NCI-H1694 (cell line): ENCODE measurements at regions not wholly inside any gene's neighbourhood (a gene's known extent, or its start where the extent isn't known, plus 50 kb on each side); places are given as distances from the start of the nearest gene placed in this dataset.

Experiments used
- DNase-seq: peaks from one replicate; lab custom pipeline; 2025; lab: John Stamatoyannopoulos, UW

DNA sequence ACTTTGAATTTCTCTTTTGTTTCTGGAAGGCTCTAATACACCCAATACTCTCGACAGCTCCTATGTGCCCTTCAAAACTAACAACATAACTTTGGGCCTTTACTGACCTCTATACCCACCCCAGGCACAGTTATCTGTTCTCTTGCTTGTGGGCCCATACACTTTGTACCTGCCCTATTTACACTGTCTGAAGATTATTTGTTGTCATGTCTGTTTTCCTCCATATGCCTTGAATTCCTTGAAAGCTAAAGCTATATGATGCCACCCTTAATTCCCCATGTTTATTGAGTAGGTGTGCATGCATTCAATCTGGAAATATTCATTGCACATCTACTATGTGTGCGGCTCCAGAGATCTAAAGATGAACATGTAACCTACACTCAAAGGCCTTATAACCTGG is 267.6 kb downstream of the PLPP3 start:
- no peak for DNase-seq

DNA sequence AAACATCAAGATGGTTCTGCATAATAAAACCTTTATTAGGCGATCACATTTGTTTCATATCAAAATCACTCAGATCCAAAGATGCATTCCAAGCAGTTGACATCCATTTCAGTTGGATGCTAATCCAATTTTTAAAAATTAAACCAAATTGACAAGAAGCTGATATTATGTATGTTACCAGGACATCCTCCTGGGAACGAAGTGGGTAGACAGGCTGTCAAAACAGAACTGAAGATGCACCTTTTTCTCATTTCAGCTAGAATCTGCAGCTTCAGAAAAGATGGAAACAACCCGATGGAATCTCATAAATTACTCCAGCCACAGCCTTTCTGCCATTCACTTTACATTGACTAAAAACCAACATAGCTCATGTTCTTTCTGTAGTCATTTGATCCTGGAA is 268.4 kb downstream of the PLPP3 start:
- DNase-seq = no peak

DNA sequence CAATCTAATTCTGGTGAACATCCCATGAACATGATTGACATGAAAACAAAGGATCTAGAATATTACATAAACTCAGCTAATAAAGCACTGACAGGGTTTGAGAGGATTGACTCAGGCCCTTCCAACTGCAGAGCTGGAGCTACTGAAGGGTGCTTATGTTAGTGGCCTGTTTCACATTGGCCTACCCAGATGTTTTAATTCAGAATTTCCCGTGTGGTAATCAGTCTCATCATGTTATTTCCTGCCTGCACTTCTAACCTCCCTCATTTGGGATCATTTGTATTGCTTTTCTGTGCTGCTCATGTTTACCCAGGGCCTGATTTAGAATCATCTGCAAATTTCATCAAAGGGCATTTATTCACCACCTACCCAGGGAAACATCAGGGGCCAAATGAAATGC is 270.3 kb downstream of the PLPP3 start:
- DNase-seq = no peak

DNA sequence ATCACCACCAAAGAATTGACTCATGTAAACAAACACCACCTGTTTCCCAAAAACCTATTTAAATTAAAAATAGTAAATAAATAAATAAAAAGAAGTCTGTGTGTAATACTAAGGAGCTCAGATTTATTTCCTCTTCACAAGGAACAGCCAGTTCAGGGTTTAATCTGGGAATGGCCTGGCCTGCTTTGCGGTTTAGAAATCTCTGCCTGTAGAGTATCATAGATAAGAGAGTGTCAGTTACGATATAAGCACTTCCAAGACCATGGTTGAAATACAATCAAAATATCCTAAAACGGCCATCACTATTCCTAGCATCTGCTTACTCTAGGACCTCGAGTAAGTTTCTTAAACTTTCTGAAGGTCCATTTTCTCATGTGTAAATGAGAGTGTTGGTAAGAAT is 274.4 kb downstream of the PLPP3 start:
- no peak for DNase-seq

DNA sequence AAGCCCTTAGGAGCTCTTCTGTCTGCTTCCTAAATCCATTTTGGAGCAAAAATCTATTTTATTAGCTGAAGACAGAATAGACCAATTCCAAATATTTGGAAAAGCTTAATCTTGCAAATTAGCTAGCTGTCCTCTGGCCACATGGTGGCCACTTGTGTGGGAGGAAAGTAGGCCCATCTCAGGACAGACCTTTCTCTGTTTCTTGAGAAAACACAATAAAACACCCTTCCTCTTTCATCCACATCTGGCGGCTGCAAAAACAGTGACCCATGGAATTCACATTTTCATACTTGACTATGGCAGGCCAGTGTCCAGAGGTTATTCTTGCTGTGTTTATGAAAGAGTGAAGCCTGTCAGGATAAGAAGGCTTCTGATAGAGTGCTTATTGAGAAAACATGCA is 275.6 kb downstream of the PLPP3 start:
- no peak for DNase-seq

DNA sequence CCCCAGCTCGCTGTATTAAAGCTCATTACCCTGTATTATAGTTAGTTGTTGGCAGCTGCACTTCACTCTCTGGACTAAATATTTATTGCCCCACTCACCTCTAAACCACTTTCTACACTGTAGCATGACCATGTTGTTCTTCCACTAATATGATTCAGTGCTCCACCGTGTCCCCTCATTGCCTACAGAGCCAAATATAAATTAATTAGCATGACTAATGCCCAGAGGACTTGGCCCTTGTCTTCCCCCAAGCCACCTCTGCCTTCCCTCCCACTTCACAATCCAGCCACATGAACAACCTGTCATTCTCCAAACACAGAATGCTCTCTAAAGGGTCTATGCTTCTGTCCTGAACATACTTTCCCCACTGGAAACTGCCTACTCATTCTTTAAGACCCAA is 276.5 kb downstream of the PLPP3 start:
- no peak for DNase-seq

DNA sequence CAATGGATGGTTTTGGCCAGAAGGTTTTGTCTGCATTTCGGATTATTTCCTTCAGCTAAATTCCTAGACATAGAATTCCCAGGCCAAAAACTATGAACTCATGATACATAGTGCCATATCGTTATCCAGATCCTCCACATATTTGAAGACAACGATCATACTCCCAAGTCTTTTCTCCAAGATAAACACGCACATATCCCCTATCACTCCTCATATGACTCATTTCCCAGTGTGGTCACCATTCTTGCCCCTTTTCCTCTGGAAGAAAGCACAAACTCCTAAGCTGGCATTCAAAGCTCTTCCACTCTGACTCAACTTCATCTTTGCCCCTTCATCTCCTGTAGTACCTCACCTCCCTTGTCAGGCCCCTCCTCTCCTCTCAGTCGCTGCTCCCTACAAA is 277.6 kb downstream of the PLPP3 start:
- no peak for DNase-seq

DNA sequence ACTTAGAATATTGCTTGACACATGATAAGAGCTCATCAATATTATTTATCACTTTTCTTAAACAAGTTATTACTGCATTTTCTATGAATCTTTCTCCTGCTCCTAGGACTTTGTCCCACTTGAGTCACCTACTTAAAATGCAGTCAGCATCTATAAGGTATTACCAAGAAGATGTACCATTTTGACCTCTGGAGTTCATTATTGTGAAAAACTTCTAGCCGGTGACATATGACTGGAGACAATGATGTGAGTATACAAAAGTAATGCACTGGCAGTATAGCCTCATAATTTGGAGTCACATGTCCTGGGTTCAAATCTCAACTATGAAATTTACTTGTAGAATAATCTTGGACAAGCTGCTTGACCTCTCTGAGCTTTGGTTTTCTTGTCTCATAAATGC is 278.5 kb downstream of the PLPP3 start:
- DNase-seq = no peak

DNA sequence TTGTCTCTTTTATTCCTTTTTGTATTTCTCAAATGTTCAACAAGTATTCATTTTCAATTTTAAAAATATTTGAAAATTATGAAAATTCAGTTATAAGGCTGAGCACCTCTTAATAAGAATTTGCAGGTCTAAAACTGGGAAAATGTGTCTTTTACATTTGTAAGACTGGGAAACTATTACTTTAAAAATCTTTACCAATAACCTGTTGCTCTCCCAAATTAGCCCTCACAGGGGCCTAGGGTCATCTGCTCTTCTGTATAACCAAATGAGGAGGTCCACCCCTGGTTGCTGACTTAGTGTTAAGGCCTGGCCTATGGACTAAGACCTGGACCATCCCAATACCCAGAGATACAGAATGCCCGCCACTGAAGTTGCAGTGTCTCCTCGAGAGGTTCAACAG is 280.5 kb downstream of the PLPP3 start:
- no peak for DNase-seq

DNA sequence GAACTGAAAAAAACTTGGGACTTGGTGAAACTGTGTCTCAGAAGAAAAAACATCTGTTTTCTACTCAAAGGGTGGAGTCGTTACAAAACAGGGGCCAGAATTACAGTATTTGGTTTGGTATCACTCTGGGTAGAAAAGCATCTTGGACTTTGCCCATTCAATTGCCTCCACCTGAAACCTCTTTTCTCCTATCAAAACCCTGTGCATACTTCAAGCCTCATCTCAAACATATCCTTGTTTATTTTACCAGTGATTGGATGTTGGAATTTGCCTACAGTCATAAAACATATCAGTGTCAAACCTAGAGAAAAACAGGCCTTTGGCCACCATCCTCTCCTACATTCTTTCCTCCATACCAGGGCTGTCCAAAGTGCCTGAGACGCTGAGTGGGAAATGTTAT is 281.5 kb downstream of the PLPP3 start:
- DNase-seq = no peak

DNA sequence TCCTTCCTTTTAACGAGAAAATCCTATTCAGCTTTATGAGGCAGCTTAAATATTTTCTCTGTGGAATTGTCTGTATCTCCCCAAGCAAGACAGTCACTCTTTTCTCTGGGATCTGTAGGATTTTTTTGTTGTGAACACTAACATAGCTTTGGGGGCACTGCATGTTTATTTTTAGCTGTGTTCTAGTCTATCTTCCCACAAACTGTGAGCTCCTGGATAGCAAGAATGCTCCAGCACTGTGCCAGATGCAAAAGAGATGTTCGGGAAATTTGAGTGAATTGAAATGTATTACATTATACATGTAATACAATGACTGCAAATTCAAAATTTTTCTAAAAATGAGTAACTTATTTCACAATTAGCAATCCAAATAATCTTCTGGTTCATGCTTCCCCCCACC is 282.2 kb downstream of the PLPP3 start:
- no peak for DNase-seq

DNA sequence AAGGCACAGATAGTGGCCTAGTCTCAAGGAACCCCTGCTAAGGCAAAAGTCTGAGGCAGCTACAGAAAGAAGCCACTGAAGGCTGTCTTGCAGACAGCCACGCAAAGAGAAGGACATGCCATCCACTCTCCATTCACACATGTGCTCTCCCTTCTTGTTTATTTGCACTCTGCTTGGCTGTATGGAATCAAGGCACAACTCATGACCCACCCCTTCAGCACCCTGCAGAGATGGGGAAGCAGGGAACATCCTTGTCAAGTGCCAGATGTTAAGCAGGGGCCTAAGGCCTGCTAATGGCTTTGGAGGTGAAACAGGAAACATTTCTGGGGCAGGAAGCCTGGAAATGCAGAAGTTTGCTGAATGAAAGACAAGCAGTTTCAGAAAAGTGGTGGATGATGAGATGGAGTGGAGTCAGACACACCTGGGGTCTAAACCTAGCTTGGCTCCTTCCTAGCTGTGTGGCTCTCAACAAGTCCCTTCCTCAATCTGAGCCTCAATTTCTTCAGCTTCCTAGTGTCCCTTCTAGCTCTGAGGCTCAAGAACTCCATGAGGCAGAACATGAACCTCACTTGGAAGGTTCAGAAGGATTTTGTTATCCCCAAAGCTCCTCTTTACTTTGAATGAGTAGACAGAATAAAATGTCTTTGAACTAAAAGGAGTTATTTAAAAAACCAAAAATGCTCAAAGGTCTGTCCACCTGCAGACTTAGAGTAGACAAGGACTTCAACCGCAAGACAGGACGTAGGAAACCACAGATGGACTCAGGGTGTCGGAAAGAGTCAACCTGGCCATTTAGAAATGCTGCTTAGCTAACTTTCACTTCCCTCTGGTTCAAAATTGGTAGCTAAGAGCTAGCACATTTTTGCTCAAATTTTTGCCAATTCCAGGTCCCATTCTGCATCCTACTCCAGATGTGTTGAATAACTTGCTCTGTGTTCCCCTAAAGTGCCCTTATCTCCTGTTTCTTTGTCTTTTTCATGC is 283.1 kb downstream of the PLPP3 start:
- DNase-seq = no peak

DNA sequence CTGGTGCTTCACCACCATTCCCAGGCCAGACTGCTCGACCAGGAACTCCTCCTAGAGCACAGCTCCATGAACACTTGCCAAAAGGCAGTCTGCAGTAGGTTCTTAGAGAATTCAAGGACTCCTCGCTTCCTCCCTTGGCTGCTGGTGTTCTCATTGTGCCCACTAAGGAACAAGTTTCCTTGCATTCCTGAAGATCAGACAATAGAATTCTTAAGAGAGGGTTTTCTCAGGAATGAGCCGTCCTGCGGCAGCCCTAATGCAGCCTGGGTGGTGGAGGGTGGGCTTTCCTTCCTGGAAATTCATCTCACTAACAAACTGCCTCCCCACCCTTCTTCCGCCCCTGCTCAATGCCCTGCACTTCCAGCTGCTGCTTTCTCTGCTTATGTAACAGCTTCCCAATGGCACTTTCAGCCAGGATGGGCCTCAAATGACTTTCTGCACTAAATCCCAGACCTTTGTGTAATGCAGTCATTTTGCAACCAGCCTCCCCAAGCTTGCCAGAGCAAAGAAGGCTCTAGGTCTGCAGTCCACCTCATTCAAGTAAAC is 287.9 kb downstream of the PLPP3 start:
- no peak for DNase-seq

DNA sequence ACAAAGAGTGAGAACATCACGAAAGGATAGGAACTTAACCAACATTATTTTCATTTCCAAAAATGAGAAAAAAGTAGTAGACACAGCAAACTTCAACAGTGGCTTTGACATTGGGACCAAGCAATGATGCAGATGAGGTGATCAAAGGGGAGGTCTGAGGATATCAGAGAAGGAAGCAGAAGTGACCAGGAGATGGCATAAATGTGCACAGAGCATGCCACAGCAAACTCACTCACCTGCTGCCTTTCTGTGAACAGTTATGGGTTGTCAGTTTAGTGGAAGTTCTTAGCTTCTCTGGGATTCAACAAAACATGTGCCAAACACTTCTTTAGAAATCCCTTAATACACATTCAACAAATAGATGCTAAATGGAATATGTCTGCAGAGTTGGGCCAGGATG is 290.1 kb downstream of the PLPP3 start:
- DNase-seq = no peak

DNA sequence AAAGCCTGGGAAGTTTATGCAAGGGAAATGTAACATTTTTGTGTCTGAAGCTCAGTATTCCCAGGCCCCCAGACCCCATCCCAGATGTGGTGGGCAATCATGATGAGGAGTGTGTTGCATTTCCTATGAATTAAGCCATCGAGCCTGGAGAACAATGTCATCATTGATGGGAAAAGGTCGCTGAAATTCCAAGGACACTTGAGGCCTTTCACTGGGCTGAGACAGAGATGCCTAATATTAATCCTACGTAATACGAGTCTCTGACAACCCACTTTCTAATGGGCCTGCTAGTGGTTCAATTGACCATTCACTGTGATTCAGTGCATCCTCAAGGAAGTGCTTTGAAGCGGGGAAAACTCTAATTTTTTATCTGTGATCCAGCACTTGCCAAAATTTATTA is 291.6 kb downstream of the PLPP3 start:
- no peak for DNase-seq

DNA sequence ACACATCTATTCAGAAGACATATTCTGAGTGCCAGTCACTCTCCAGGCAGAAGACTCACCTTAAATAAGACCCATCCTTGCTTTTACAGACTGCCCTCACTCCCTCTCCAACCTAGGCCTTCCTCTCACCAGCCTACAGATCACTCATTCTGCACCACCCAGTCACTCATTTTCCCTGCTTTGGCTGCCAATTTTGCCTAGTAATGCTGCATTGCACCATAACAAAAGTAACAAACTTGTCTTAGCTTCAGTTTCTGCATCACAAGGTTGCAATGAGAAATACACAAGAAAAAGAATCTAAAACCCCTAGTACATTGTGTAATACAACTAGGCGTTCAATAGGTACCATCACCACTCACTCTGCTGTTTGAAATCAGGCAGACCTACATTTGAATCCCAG is 292.4 kb downstream of the PLPP3 start:
- no peak for DNase-seq

DNA sequence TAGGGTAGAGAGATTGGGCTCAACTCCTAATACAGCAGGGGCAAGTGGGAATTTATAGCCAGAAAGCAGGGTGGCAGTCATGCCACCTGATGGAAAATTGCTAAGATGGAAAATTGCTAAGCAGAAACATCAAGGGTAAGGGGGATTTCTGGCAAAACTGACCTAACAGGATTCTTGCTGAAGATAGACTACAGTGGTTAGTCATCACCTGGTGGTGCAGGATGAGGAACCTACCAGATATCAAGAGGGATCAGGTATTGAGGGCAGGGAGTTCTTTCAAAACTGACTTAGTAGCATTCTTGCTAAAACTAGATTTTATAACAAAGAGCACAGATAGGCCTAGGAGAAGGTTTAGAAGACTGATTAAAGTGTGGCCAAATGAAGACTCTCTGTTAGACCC is 292.9 kb downstream of the PLPP3 start:
- no peak for DNase-seq

DNA sequence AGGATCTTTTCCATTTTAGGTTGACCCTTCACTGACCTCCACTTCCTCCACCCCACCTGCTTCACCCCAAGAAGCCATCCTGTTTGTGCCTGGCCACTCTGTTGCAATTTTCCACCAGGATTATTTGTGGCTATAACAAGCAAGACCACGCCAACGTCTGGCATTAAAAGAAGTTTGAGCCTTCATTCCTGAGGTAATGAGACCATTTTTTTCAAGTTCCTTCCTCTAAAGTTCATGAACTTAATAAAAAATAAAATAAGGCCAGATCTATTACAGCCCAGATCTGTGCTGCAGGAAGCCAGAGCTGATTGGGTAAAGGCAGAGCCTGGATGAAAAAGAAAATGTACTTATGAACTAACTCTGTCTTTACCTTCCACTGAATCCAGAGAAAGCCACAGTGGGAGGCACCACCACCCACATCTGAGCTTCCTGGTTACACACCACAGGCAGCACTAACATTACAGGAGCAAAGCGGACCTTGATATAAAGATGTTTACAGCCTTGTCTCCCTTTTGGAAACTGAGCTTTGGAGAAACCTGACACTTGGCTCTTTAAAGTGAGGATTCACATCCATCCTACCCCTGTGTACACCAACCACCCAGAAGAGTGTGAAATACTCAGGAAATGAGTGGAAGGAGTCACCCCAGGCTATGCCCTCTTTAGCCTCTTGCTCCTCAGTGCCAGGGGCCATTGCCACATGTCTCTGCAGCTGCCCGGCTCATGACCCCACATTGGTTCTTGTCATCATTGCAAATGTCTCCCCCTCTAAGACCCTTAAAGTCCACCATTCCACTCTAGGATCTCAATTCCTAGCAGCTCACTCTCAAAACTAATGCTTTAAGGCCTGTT is 293.6 kb downstream of the PLPP3 start:
- DNase-seq = no peak

DNA sequence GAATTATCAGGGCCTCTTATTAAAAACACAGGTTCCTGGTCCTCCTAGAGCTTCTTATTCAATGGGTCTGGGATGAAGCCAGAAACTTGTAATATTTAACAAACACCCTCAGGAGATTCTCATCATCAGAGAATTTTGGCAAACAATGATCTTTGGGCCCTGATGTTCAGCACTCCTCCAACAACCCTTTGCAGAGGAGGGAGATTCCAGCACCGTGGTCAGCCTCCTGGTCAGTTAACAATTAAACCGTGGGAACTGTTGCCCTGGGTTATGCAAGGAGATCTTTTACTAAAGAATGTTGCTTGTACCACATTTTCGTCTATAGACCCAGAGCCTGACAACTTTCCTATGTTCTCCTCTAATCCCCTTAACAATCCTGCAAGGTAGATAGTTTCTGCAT is 294.4 kb downstream of the PLPP3 start:
- DNase-seq = no peak

DNA sequence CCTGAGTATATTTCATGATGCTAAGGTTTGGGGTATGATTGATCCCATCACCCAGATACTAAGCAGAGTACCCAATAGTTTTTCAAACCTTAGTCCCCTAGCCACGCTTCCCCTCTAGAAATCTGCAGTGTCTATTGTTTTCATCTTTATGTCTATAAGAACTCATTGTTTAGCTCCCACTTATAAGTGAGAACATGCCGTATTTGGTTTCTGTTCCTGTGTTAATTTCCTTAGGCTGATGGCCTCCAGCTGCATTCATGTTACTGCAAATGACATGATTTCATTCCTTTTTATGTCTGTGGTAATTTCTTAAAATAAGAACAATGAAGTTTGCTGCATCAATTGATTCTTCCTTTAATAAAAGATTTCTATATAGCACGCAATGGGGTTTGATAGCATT is 301.3 kb downstream of the PLPP3 start:
- DNase-seq = no peak

DNA sequence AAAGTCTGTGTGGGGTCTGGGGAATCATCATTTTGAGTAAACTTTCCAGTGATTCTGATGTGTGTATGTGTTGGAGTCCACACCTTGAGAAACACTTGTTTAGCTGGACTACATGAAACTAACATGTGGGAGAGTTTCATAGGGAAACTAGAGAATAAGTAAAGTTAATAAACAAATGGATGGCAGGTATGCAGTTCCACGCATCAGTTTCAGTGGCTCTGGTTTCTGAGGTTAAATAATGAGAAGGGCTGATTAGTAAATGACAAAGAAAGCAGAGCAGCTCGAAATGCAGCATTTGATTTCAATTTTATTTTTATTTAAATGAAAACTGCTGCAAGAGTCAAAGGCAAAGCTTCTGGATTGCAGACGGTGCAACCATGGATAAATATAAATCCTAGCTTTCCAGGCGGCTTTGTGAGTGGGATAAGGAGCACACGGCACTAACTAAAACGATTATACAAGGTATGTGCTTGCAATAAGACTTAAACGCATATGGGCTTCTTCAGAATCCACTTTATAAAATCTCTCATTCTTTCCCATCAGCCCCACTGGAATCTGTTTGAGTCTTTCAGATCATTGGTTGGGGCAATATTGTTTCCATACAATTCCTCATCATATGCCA is 310.7 kb downstream of the PLPP3 start:
- no peak for DNase-seq

DNA sequence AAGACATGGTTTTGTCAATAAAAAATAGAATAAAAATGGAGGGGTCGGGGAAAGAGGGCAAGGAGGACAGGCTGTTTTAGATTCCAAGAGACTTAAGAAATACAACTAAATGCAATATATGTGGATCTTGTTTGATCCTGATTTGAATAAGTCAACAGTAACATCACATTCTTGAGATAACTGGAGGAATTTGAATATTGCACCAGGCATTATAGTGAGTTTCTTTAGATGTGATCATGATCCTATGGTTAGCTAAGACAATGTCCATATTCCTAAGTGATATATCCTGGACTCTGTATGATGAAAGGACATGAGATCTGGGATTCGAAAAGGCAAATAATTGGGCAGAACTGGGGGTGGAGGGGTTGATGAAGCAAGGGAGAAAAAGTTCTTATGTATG is 311.8 kb downstream of the PLPP3 start:
- no peak for DNase-seq
